Choroid plexus epithelial cell (primary cell): ENCODE measurements at regions not wholly inside any gene's neighbourhood (a gene's known extent, or its start where the extent isn't known, plus 50 kb on each side); places are given as distances from the start of the nearest gene placed in this dataset.

Source experiments
- DNase-seq: peaks from one replicate; pipeline ENCODE4 v3.0.0-alpha.2; 2010; ENCODE audit warnings: low read depth
- H3K4me3 ChIP-seq: 2 replicates; pipeline ENCODE4 v1.5.1; 2011; ENCODE audit warnings: low read depth, mild to moderate bottlenecking, control low read depth, low read length, moderate library complexity
- TF ChIP-seq, protein P1 (sequence below): conservative IDR thresholded peaks from 2 replicates; pipeline ENCODE4 v1.5.1; 2011; ENCODE audit warnings: low read depth, mild to moderate bottlenecking, control low read depth, inconsistent platforms, low read length, moderate library complexity

DNA sequence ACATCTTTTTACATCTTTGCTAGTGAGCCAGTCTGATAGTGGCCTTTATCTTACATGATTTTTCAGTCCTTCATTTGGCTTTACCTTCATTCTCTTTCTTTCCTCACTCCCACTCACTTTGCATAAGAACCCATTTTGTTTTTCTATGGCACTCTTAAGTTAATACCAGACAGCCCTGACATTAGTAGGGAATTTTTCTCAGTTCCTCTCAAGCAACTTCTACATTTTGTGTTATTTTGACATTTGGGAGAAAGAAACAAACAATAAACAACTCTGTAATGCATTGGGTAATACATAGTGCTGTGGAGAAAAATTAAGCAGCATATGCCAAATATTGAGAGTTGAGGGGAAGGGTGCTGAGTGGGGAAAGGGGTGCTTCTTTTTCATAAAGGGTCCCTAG lies 524.1 kb upstream of the JAG1 start:
- no peak for DNase-seq
- no peak overlapping the region for H3K4me3 ChIP-seq
- TF ChIP-seq, protein P1, sequence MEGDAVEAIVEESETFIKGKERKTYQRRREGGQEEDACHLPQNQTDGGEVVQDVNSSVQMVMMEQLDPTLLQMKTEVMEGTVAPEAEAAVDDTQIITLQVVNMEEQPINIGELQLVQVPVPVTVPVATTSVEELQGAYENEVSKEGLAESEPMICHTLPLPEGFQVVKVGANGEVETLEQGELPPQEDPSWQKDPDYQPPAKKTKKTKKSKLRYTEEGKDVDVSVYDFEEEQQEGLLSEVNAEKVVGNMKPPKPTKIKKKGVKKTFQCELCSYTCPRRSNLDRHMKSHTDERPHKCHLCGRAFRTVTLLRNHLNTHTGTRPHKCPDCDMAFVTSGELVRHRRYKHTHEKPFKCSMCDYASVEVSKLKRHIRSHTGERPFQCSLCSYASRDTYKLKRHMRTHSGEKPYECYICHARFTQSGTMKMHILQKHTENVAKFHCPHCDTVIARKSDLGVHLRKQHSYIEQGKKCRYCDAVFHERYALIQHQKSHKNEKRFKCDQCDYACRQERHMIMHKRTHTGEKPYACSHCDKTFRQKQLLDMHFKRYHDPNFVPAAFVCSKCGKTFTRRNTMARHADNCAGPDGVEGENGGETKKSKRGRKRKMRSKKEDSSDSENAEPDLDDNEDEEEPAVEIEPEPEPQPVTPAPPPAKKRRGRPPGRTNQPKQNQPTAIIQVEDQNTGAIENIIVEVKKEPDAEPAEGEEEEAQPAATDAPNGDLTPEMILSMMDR, result no peak

DNA sequence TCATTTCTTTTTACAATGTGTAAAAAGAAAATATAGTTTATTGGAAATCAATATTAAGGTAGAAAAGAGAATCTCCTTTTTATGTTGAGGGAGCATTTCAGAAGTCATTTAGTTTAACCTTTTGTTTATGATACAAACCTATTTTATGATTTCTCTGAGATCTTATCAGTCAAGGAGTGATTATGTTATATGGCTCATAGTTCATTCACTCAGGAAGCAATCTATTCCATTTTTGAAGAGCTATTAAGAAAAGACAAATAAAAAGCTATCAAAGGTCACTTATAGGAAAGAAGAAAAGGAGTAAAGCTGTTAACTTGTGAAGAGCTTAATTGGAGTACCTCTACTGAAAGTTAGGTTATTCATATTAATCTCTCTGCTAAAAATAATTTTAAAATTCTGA lies 526.6 kb upstream of the JAG1 start:
- H3K4me3 ChIP-seq, result no peak overlapping the region
- DNase-seq, result no peak
- TF ChIP-seq, protein P1, result no peak

DNA sequence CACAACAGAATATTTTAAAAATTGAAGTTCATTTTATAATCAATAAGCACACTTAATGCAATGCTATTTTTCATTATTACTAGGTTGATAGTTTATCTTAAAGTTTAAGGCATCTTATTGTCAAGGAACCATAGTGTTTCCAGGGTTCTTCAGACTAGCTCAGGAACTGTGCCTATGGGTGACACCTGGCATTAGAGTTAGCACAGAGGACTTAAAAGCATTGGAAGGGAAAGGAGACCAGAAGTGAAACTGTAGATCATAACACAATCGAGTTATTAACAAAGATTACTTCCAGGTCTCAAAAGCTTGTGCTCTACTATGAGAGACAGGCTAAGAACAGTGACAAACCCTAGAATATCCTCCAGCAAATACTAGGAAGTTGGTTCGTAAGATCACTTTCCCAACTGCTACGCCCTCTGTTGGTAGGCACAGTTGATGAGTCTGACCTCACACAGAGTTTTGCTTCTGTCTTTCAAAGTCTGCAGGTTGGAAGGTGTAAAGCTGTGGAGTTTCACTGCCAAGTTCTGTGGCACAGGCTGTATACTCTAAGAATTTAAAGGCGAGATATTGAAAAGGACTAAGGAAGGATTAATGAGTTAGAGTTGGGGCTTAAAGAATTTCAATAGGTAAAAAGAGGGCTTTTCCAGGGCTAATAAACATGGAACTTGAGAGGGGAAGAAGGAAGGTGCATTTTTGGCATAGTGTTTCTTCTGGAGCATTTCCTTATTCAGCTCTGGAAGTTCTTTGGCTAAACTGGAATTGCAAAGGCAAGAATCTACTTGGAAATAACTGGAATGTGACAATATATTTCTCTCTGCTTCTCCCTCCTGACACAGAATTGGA lies 531.3 kb upstream of the JAG1 start:
- H3K4me3 ChIP-seq, result no peak overlapping the region
- TF ChIP-seq, protein P1, result peak; percentile 96
- DNase-seq, result peak; percentile 88

DNA sequence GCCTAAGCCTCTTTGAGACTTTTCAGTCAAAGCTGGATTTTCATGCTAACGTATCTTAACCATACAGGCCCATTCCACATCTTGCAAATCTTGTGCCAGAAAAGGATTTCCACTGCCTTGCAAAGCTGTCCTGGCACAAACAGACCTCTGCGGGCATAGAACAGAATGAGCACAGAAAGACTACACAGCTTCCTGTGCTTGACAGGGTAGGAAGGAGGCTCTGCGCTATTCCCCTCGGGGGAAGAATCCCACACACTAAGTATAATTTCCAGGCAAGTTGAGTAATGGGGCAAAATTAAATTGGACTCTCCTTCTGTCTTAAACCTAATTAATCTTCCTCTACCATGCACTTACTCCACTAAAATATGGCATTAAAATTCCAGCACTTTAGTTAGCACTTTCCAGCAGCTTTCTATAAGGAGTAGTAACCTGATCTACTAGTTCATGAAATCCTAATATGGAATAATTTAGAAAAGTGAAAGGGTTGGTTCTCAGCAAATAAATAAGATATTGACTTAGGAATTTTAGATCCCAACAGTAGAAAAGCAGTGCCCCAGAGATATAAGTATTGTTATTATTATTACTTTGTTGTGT lies 532.1 kb upstream of the JAG1 start:
- H3K4me3 ChIP-seq, result no peak overlapping the region
- no peak for DNase-seq
- TF ChIP-seq, protein P1, result no peak

DNA sequence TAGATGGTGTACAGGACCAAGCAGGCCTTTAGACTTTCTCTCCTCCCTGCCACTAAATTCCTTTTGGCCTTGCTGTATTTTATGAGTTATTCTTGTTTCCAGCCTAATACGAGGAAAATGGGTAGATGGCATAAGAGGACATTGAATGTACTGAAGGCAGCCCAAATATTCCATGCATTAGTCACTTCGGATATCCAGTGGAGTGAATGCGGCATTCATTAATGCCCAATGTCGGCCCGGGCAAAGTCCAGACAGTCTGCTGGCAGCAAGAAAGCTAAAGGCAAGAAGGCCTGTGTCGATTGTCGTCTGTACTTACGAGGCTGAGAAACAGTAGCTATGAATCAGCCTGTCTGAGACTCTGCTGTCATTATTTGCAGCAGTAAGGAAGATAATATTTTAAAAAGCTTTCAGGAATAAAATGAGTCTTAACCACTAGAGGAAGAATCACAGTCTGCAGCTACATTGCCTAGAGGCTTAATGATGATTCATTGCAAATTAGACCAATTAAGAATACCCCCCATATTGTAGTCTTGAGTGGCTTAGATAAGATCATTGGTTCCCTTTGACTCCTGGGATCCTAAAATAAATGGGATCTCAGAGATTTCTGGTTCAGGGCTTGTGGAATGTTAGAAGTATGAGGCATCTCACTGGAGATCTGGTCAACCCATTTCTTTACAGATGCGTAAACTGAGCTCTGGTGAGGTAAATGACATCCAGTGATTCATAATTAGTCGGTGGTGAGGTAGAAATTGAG lies 534.1 kb upstream of the JAG1 start:
- TF ChIP-seq, protein P1, result no peak
- no peak overlapping the region for H3K4me3 ChIP-seq
- peak; percentile 32 for DNase-seq

DNA sequence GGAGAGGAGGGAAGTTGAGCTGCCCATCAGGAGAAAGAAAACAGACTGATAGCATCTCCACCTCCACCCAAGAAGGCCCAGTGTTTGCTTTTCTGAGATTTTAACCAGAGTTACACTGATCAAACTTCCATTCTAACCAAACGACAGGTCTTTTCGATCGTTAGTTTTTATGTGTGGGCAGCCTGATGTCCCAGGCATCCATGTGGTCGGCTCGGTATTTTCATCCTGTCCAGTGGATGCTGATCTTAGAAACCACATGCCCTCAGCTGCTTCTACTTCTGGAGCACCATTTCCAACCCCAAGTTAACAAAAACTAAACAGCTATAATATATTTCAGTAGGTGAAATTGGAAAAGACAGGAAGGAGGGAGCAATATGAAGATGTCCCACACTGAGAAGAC lies 536.8 kb upstream of the JAG1 start:
- TF ChIP-seq, protein P1, result no peak
- H3K4me3 ChIP-seq, result no peak overlapping the region
- DNase-seq, result no peak
